ENCODE measurements at regions not wholly inside any gene's neighbourhood (a gene's known extent, or its start where the extent isn't known, plus 50 kb on each side); places are given as distances from the start of the nearest gene placed in this dataset.
"Not testable (repeated sequence)": the region's sequence is repeated elsewhere in the genome, so short reads cannot be mapped to it uniquely, and the experiment has no call there.

- ATAC-seq (ENCODE audit: low read depth): no peak
- H3K27me3 ChIP-seq (ENCODE audit: insufficient read depth, poor library complexity, severe bottlenecking): no peaks in the 10 kb centered on the region
- DNase-seq (ENCODE audit: low spot score): no peak
- H3K27ac ChIP-seq (ENCODE audit: poor library complexity, severe bottlenecking): no peak overlapping the region
- TF ChIP-seq CTCF (IDR thresholded peaks at IDR 0.05; ENCODE audit: poor library complexity, severe bottlenecking): no peak
- no peaks in the 10 kb centered on the region for H3K9me3 ChIP-seq (ENCODE audit: severe bottlenecking)
- no peak overlapping the region for H3K4me3 ChIP-seq (ENCODE audit: severe bottlenecking)
- no peaks in the 10 kb centered on the region for H3K4me1 ChIP-seq (ENCODE audit: insufficient read depth, poor library complexity, severe bottlenecking)
- H3K36me3 ChIP-seq (ENCODE audit: low read depth): no peaks in the 10 kb centered on the region
Observed at GRCh38 chrY:19005579-19005978, 232.0 kb upstream of the HSFY2 start.

GRCh38 chrY:18997635-18998240 lies 224.2 kb upstream of the HSFY2 start:
- Histone ChIP-seq H3K27me3 (ENCODE audit: insufficient read depth, poor library complexity, severe bottlenecking) (no peaks in the 10 kb centered on the region), H3K27ac (ENCODE audit: poor library complexity, severe bottlenecking) (no peak overlapping the region), H3K4me3 (ENCODE audit: severe bottlenecking) (no peak overlapping the region), H3K4me1 (ENCODE audit: insufficient read depth, poor library complexity, severe bottlenecking) (no peaks in the 10 kb centered on the region), H3K9me3 (ENCODE audit: severe bottlenecking) (no peaks in the 10 kb centered on the region), H3K36me3 (ENCODE audit: low read depth) (no peaks in the 10 kb centered on the region)
- ATAC-seq (ENCODE audit: low read depth) (peak; percentile 58; the same call in 1 of the 3 replicates), DNase-seq (ENCODE audit: low spot score) (no peak)
- TF ChIP-seq CTCF (IDR thresholded peaks at IDR 0.05; ENCODE audit: poor library complexity, severe bottlenecking): peak; percentile 39

GRCh38 chrY:18993480-18993879 lies 219.9 kb upstream of the HSFY2 start:
- DNase-seq (ENCODE audit: low spot score): no peak
- H3K27me3 ChIP-seq (ENCODE audit: insufficient read depth, poor library complexity, severe bottlenecking): no peaks in the 10 kb centered on the region
- TF ChIP-seq CTCF (IDR thresholded peaks at IDR 0.05; ENCODE audit: poor library complexity, severe bottlenecking): no peak

GRCh38 chrY:18992684-18993083 lies 219.1 kb upstream of the HSFY2 start:
- peak; percentile 54; the same call in 2 of the 3 replicates for ATAC-seq (ENCODE audit: low read depth)
- not testable (repeated sequence) for H3K4me3 ChIP-seq (ENCODE audit: severe bottlenecking); DNase-seq (ENCODE audit: low spot score); H3K4me1 ChIP-seq (ENCODE audit: insufficient read depth, poor library complexity, severe bottlenecking); H3K9me3 ChIP-seq (ENCODE audit: severe bottlenecking); H3K27me3 ChIP-seq (ENCODE audit: insufficient read depth, poor library complexity, severe bottlenecking); H3K36me3 ChIP-seq (ENCODE audit: low read depth); H3K27ac ChIP-seq (ENCODE audit: poor library complexity, severe bottlenecking)

More at GRCh38 chrY:18993480-18993879, 219.9 kb upstream of the HSFY2 start:
- Histone ChIP-seq H3K4me3 (ENCODE audit: severe bottlenecking) (no peak overlapping the region), H3K27ac (ENCODE audit: poor library complexity, severe bottlenecking) (no peak overlapping the region), H3K9me3 (ENCODE audit: severe bottlenecking) (no peaks in the 10 kb centered on the region), H3K36me3 (ENCODE audit: low read depth) (no peaks in the 10 kb centered on the region), H3K4me1 (ENCODE audit: insufficient read depth, poor library complexity, severe bottlenecking) (no peaks in the 10 kb centered on the region)
- no peak for ATAC-seq (ENCODE audit: low read depth)

GRCh38 chrY:18989356-18989755 lies 215.8 kb upstream of the HSFY2 start:
- DNase-seq (ENCODE audit: low spot score) (no peak), ATAC-seq (ENCODE audit: low read depth) (no peak)
- no peaks in the 10 kb centered on the region for H3K4me1 ChIP-seq (ENCODE audit: insufficient read depth, poor library complexity, severe bottlenecking)
- no peaks in the 10 kb centered on the region for H3K9me3 ChIP-seq (ENCODE audit: severe bottlenecking)
- H3K36me3 ChIP-seq (ENCODE audit: low read depth): no peaks in the 10 kb centered on the region
- TF ChIP-seq CTCF (IDR thresholded peaks at IDR 0.05; ENCODE audit: poor library complexity, severe bottlenecking): no peak
- H3K4me3 ChIP-seq (ENCODE audit: severe bottlenecking): no peak overlapping the region
- H3K27ac ChIP-seq (ENCODE audit: poor library complexity, severe bottlenecking): no peak overlapping the region
- no peaks in the 10 kb centered on the region for H3K27me3 ChIP-seq (ENCODE audit: insufficient read depth, poor library complexity, severe bottlenecking)
